IMR-90 (cell line): ENCODE measurements at regions not wholly inside any gene's neighbourhood (a gene's known extent, or its start where the extent isn't known, plus 50 kb on each side); places are given as distances from the start of the nearest gene placed in this dataset.

Experiments
- ATAC-seq: fragments of 200-7000 bp; cut with Tn5 transposase; 2 replicates; pipeline ENCODE4 v1.9.1; 2020; ENCODE audit warnings: low read depth, mild to moderate bottlenecking, moderate library complexity
- BruUV-seq: library from RNA; stranded (reverse); fragments of 400-500 nt; replicated peaks from 2 replicates; lab custom pipeline; 2021; lab: Mats Ljungman, UMichigan
- CTCF ChIA-PET: fragments of 300-600 bp; formaldehyde crosslinking; extraction: SDS; loops from one replicate; lab custom pipeline; 2021; ENCODE audit warnings: antibody characterized with exemption; lab: Yijun Ruan, JAX
- POLR2A ChIA-PET: fragments of 300-600 bp; sonication (Branson Sonifier 250); formaldehyde crosslinking; loops from one replicate; lab custom pipeline; 2022; ENCODE audit warnings: antibody characterized with exemption; ENCODE audit not compliant: unreplicated experiment; lab: Charles Lee
- DNase-seq: peaks from one replicate; pipeline ENCODE4 v3.0.0; 2013
- H2AFZ ChIP-seq: replicated peaks from 2 replicates; pipeline ENCODE3; 2013; ENCODE audit warnings: low read length, mild to moderate bottlenecking; ENCODE audit not compliant: poor library complexity
- H2AK5ac ChIP-seq: 2 replicates; pipeline ENCODE4 v1.6.1; 2013; ENCODE audit warnings: low read depth, low read length, inconsistent platforms
- H2AK9ac ChIP-seq: replicated peaks from 2 replicates; pipeline ENCODE3; 2013; ENCODE audit warnings: mild to moderate bottlenecking, low read depth, low read length, moderate library complexity; ENCODE audit not compliant: poor library complexity
- H2BK120ac ChIP-seq: 2 replicates; pipeline ENCODE4 v1.6.1; 2013; ENCODE audit warnings: low read depth, low read length, inconsistent platforms
- H2BK15ac ChIP-seq: 3 replicates; pipeline ENCODE4 v1.6.1; 2013; ENCODE audit warnings: low read depth, low read length, inconsistent platforms
- H2BK20ac ChIP-seq: 2 replicates; pipeline ENCODE4 v1.6.1; 2013; ENCODE audit warnings: low read depth, mild to moderate bottlenecking, inconsistent platforms, low read length, moderate library complexity
- H2BK5ac ChIP-seq: 2 replicates; pipeline ENCODE4 v1.6.1; 2013; ENCODE audit warnings: mild to moderate bottlenecking, low read depth, low read length, inconsistent platforms; ENCODE audit not compliant: poor library complexity, severe bottlenecking
- H3K14ac ChIP-seq: replicated peaks from 2 replicates; pipeline ENCODE4 v1.6.1; 2013; ENCODE audit warnings: low read depth, low read length, inconsistent platforms
- H3K18ac ChIP-seq: 2 replicates; pipeline ENCODE4 v1.6.1; 2013; ENCODE audit warnings: low read depth, low read length, control low read depth
- H3K23ac ChIP-seq: 2 replicates; pipeline ENCODE4 v1.6.1; 2013; ENCODE audit warnings: low read depth, low read length, inconsistent platforms
- H3K27ac ChIP-seq: 2 replicates; pipeline ENCODE4 v1.5.1; 2013; ENCODE audit warnings: mild to moderate bottlenecking, control low read depth, low read length; ENCODE audit not compliant: insufficient read depth
- H3K27me3 ChIP-seq: 2 replicates; pipeline ENCODE4 v1.6.1; 2013; ENCODE audit warnings: low read length; ENCODE audit not compliant: control insufficient read depth, insufficient read depth
- H3K36me3 ChIP-seq: 2 replicates; pipeline ENCODE4 v1.6.1; 2013; ENCODE audit warnings: low read length, mixed read lengths; ENCODE audit not compliant: control insufficient read depth, insufficient read depth
- H3K4ac ChIP-seq: 2 replicates; pipeline ENCODE4 v1.6.1; 2013; ENCODE audit warnings: low read depth, low read length, inconsistent platforms
- H3K4me1 ChIP-seq: 2 replicates; pipeline ENCODE4 v1.6.1; 2013; ENCODE audit warnings: low read length, mixed read lengths; ENCODE audit not compliant: control insufficient read depth, insufficient read depth
- H3K4me2 ChIP-seq: 2 replicates; pipeline ENCODE4 v1.6.1; 2013; ENCODE audit warnings: low read depth, mild to moderate bottlenecking, control low read depth, low read length, moderate library complexity
- H3K4me3 ChIP-seq: 2 replicates; pipeline ENCODE4 v1.5.1; 2013; ENCODE audit warnings: low read depth, mild to moderate bottlenecking, control low read depth, low read length, moderate library complexity; ENCODE audit not compliant: insufficient read depth
- H3K56ac ChIP-seq: 2 replicates; pipeline ENCODE4 v1.6.1; 2013; ENCODE audit warnings: low read length, inconsistent platforms; ENCODE audit not compliant: insufficient read depth; ENCODE audit errors: extremely low read depth
- H3K79me1 ChIP-seq, 2 experiments: 2 replicates each; pipeline ENCODE4 v1.6.1; 2013; ENCODE audit warnings: low read length in 2 of 2, inconsistent platforms in 1 of 2, low read depth in 1 of 2
- H3K9ac ChIP-seq: 2 replicates; pipeline ENCODE4 v1.6.1; 2013; ENCODE audit warnings: low read depth, low read length, control low read depth
- H3K9me1 ChIP-seq: 2 replicates; pipeline ENCODE4 v1.6.1; 2013; ENCODE audit warnings: low read length, inconsistent platforms; ENCODE audit not compliant: insufficient read depth
- H3K9me3 ChIP-seq: 2 replicates; pipeline ENCODE4 v1.6.1; 2013; ENCODE audit warnings: low read length; ENCODE audit not compliant: control insufficient read depth, insufficient read depth
- H4K20me1 ChIP-seq: 2 replicates; pipeline ENCODE4 v1.6.1; 2013; ENCODE audit warnings: low read length, inconsistent platforms; ENCODE audit not compliant: insufficient read depth
- H4K5ac ChIP-seq: 2 replicates; pipeline ENCODE4 v1.6.1; 2013; ENCODE audit warnings: mild to moderate bottlenecking, low read depth, low read length, control low read depth
- H4K8ac ChIP-seq, 2 experiments: 2 replicates each; pipeline ENCODE4 v1.6.1; 2013; ENCODE audit warnings: low read depth in 2 of 2, low read length in 2 of 2, control low read depth in 1 of 2, inconsistent platforms in 1 of 2
- H4K91ac ChIP-seq: 2 replicates; pipeline ENCODE4 v1.6.1; 2013; ENCODE audit warnings: low read depth, low read length, inconsistent platforms; ENCODE audit not compliant: insufficient read depth
- FOS ChIP-seq: fragments of 150-350 bp; IDR thresholded peaks from 2 replicates; pipeline ENCODE4 v1.6.1; 2016; ENCODE audit warnings: low read depth, low read length
- MAFK ChIP-seq: IDR thresholded peaks from 2 replicates; pipeline ENCODE4 v1.6.1; 2012; ENCODE audit warnings: low read depth, low read length, improper control_type of control experiment
- MXI1 ChIP-seq: IDR thresholded peaks from 2 replicates; pipeline ENCODE4 v1.6.1; 2012; ENCODE audit warnings: low read depth, mild to moderate bottlenecking, low read length, moderate library complexity, borderline replicate concordance
- POLR2A ChIP-seq: IDR thresholded peaks from 2 replicates; pipeline ENCODE4 v1.6.1; 2012; ENCODE audit warnings: mild to moderate bottlenecking, low read depth, low read length
- RCOR1 ChIP-seq: IDR thresholded peaks from 2 replicates; pipeline ENCODE4 v1.6.1; 2012; ENCODE audit warnings: mild to moderate bottlenecking, low read length, improper control_type of control experiment; ENCODE audit not compliant: insufficient replicate concordance
- WGBS, 2 experiments: methylation state at CpG; one replicate each; pipeline versions ENCODE4 v1.1.5 to v1.1.7; 2013; ENCODE audit warnings: missing lambda C conversion rate in 2 of 2; ENCODE audit not compliant: insufficient read length in 1 of 2; ENCODE audit errors: extremely low coverage in 2 of 2; 5-methylcytosine and 5-hydroxymethylcytosine counted together
- dilution Hi-C: fragments of 300-500 bp; cut with HindIII; formaldehyde crosslinking; loops from one replicate; pipeline ENCODE4 v1.14.3; 2018; ENCODE audit warnings: low sequenced_read_pairs; ENCODE audit not compliant: unreplicated experiment
- in situ Hi-C: fragments of 300-500 bp; cut with MboI; formaldehyde crosslinking; loops from 3 replicates; pipeline ENCODE4 v1.14.3; 2019; ENCODE audit warnings: low sequenced_read_pairs, inconsistent platforms, mixed read lengths
- intact Hi-C: fragments of 100-400 bp; cut with micrococcal nuclease; formaldehyde crosslinking; loops from 2 replicates; pipeline ENCODE4 v1.10.0; 2022
- TF ChIP-seq, protein P1 (sequence below): fragments of 150-350 bp; IDR thresholded peaks from 2 replicates; pipeline ENCODE4 v1.6.1; 2016; ENCODE audit warnings: low read depth, mild to moderate bottlenecking, low read length, moderate library complexity, borderline replicate concordance

- no peak overlapping the region for H2AK9ac ChIP-seq
- dilution Hi-C loops = no loop called here
- DNase-seq = no peak
- H3K23ac ChIP-seq = no peak overlapping the region
- no peak overlapping the region for H4K5ac ChIP-seq
- H3K4me3 ChIP-seq = no peak overlapping the region
- H4K91ac ChIP-seq = no peak overlapping the region
- ChIA-PET POLR2A (no interaction called here), CTCF (no interaction called here)
- no peak overlapping the region for H3K4ac ChIP-seq
- H3K14ac ChIP-seq = no peak overlapping the region
- H3K9me1 ChIP-seq = no peaks in the 10 kb centered on the region
- H3K9ac ChIP-seq = no peak overlapping the region
- no peaks in the 10 kb centered on the region for H3K36me3 ChIP-seq
- H3K4me2 ChIP-seq = no peak overlapping the region
- H3K79me1 ChIP-seq = no peaks in the 10 kb centered on the region
- H2BK5ac ChIP-seq = no peak overlapping the region
- no peaks in the 10 kb centered on the region for H4K20me1 ChIP-seq
- no peaks in the 10 kb centered on the region for H3K4me1 ChIP-seq
- BruUV-seq = no TSS peak
- no peak overlapping the region for H3K27ac ChIP-seq
- no peak overlapping the region for H2AK5ac ChIP-seq
- no peak overlapping the region for H2BK20ac ChIP-seq
- no peak overlapping the region for H3K56ac ChIP-seq
- H3K18ac ChIP-seq = no peak overlapping the region
- no CpG with 5 or more reads among the region's 1 CpG for WGBS, 2 experiments
- no peak overlapping the region for H2BK120ac ChIP-seq
- H2AFZ ChIP-seq = no peak overlapping the region
- no peak for ATAC-seq
- H3K27me3 ChIP-seq = no peaks in the 10 kb centered on the region
- in situ Hi-C loops = no loop called here
- H3K9me3 ChIP-seq = peaks cover 8% of the 10 kb centered on the region; the same call in 1 of the 2 replicates
- TF ChIP-seq RCOR1 (no peak), MXI1 (no peak), FOS (no peak), MAFK (no peak), POLR2A (no peak)
- TF ChIP-seq, protein P1, sequence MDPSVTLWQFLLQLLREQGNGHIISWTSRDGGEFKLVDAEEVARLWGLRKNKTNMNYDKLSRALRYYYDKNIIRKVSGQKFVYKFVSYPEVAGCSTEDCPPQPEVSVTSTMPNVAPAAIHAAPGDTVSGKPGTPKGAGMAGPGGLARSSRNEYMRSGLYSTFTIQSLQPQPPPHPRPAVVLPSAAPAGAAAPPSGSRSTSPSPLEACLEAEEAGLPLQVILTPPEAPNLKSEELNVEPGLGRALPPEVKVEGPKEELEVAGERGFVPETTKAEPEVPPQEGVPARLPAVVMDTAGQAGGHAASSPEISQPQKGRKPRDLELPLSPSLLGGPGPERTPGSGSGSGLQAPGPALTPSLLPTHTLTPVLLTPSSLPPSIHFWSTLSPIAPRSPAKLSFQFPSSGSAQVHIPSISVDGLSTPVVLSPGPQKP = no peak
- H4K8ac ChIP-seq = no peak overlapping the region
- H2BK15ac ChIP-seq = no peak overlapping the region
- intact Hi-C loops = no loop called here
Measured at GRCh38 chr16:26601335-26601734, 465.4 kb upstream of the C16orf82 start.
